ENCODE measurements at regions not wholly inside any gene's neighbourhood (a gene's known extent, or its start where the extent isn't known, plus 50 kb on each side); places are given as distances from the start of the nearest gene placed in this dataset.

GRCh38 chr6:15781890-15782289, 119.1 kb upstream of the DTNBP1 start:
- no peak for TF ChIP-seq SMC3 (IDR thresholded peaks at IDR 0.05)
- no peak for TF ChIP-seq CTCF (IDR thresholded peaks at IDR 0.05)

All from A549 (cell line).